ENCODE measurements at regions not wholly inside any gene's neighbourhood (a gene's known extent, or its start where the extent isn't known, plus 50 kb on each side); places are given as distances from the start of the nearest gene placed in this dataset.
"Not testable (repeated sequence)": the region's sequence is repeated elsewhere in the genome, so short reads cannot be mapped to it uniquely, and the experiment has no call there.

- DNase-seq = no peak
These were observed 125.0 kb downstream of the URI1 start for GRCh38 chr19:30066781-30067759.

- DNase-seq = not testable (repeated sequence)
These were observed 126.0 kb downstream of the URI1 start for GRCh38 chr19:30067956-30068506.

GRCh38 chr19:30068528-30069395 lies 126.7 kb downstream of the URI1 start:
- DNase-seq = no peak

- DNase-seq = no peak
These were observed 127.6 kb downstream of the URI1 start for GRCh38 chr19:30069535-30070197.

- DNase-seq = peak; percentile 71
These were observed 128.3 kb downstream of the URI1 start for GRCh38 chr19:30070198-30070967.

GRCh38 chr19:30070968-30071632 lies 129.1 kb downstream of the URI1 start:
- DNase-seq = no peak

GRCh38 chr19:30071871-30072270 lies 129.8 kb downstream of the URI1 start:
- DNase-seq = no peak

- DNase-seq = no peak
These were observed 131.3 kb downstream of the URI1 start for GRCh38 chr19:30073152-30074000.

GRCh38 chr19:30074096-30074495 lies 132.1 kb downstream of the URI1 start:
- no peak for DNase-seq

GRCh38 chr19:30074741-30075715 lies 133.0 kb downstream of the URI1 start:
- no peak for DNase-seq

GRCh38 chr19:30076101-30076551 lies 134.1 kb downstream of the URI1 start:
- no peak for DNase-seq

GRCh38 chr19:30076751-30077670 lies 135.0 kb downstream of the URI1 start:
- no peak for DNase-seq

- no peak for DNase-seq
These were observed 135.9 kb downstream of the URI1 start for GRCh38 chr19:30077851-30078355.

GRCh38 chr19:30078381-30078910 lies 136.4 kb downstream of the URI1 start:
- no peak for DNase-seq

- DNase-seq = no peak
These were observed 137.2 kb downstream of the URI1 start for GRCh38 chr19:30079200-30079599.

GRCh38 chr19:30082168-30082567 lies 140.1 kb downstream of the URI1 start:
- DNase-seq = no peak

- no peak for DNase-seq
These were observed 140.6 kb downstream of the URI1 start for GRCh38 chr19:30082611-30083010.
